ENCODE measurements at regions not wholly inside any gene's neighbourhood (a gene's known extent, or its start where the extent isn't known, plus 50 kb on each side); places are given as distances from the start of the nearest gene placed in this dataset.

DNA sequence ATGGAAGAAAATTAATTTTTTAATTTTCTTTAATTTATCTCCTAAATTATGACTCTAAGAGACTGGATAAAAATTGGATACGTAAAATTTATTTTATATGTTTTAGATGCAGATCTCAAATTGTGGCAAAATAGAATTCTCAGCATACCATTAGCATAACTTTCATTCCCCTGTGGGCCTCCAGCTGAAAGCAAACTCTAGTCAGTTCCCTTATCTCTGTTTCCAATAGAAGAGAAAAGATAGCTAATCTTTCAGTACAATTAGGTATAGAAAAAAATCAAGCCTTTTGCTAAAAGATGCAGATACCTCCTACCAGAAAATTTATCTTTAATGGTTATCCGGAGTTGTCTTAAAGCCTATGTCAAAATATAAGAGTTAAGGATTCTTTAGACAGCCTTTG is 1530.6 kb downstream of the EFNA5 start:
- Histone ChIP-seq H4K8ac (replicated peaks; ENCODE audit: insufficient read length, low read depth, low read length) (no peak overlapping the region), H2BK12ac (ENCODE audit: insufficient read length, low read depth, low read length) (no peak overlapping the region), H3K14ac (ENCODE audit: insufficient read depth, low read length) (no peak overlapping the region), H2BK20ac (ENCODE audit: low read depth, low read length, poor library complexity, severe bottlenecking) (no peak overlapping the region), H3K4me1 (ENCODE audit: insufficient read depth, low read length) (no peaks in the 10 kb centered on the region), H3K79me2 (ENCODE audit: insufficient read depth, low read length) (no peaks in the 10 kb centered on the region), H2BK15ac (ENCODE audit: low read depth, low read length) (no peak overlapping the region), H3K4me2 (ENCODE audit: insufficient read depth, insufficient read length, low read length) (no peak overlapping the region), H3K23me2 (ENCODE audit: insufficient read length, low read depth, low read length, poor library complexity, severe bottlenecking) (no peaks in the 10 kb centered on the region), H3K9ac (ENCODE audit: extremely low read depth, insufficient read length, low read length) (no peak overlapping the region), H3K9me3 (ENCODE audit: control insufficient read depth, low read depth, low read length) (no peaks in the 10 kb centered on the region), H4K20me1 (ENCODE audit: control insufficient read depth, insufficient read depth, insufficient read length) (no peaks in the 10 kb centered on the region), H3K79me1 (ENCODE audit: insufficient read depth, low read depth, low read length, poor library complexity, severe bottlenecking) (no peaks in the 10 kb centered on the region), H3T11ph (ENCODE audit: low read length) (no peak overlapping the region), H2BK5ac (ENCODE audit: insufficient read length, low read length) (no peak overlapping the region), H2AFZ (ENCODE audit: low read length) (no peak overlapping the region), H3K18ac (ENCODE audit: insufficient read length, low read depth, low read length) (no peak overlapping the region), H3K27ac (ENCODE audit: insufficient read length, low read depth, low read length) (no peak overlapping the region), H3K56ac (ENCODE audit: insufficient read length, low read depth, low read length) (no peak overlapping the region), H3K27me3 (ENCODE audit: insufficient read depth, low read length) (no peaks in the 10 kb centered on the region), H2AK5ac (ENCODE audit: insufficient read length, low read length) (no peak overlapping the region), H3K4ac (ENCODE audit: low read depth, low read length) (no peak overlapping the region), H3K23ac (ENCODE audit: insufficient read length, low read depth, low read length) (no peak overlapping the region), H2BK120ac (ENCODE audit: low read depth, low read length, poor library complexity, severe bottlenecking) (no peak overlapping the region), H4K91ac (ENCODE audit: insufficient read length, low read depth, low read length) (no peak overlapping the region), H4K5ac (ENCODE audit: insufficient read length, low read depth, low read length) (no peak overlapping the region)
- no peaks in the 10 kb centered on the region; a peak in 1 of 5 replicates for H3K9me3 Mint-ChIP-seq
- H3K4me1 Mint-ChIP-seq = peaks cover 3 to 4% of the 10 kb centered on the region in 2 experiments; a peak in 1 of 4 replicates
- no peaks in the 10 kb centered on the region for H3K27me3 Mint-ChIP-seq (ENCODE audit: low read depth)
- H3K27ac Mint-ChIP-seq = no peak overlapping the region
- TF ChIP-seq CTCF (conservative IDR thresholded peaks at IDR 0.05) = no peak
- DNase-seq = no peak
- no peak overlapping the region for H3K4me3 Mint-ChIP-seq
- WGBS (ENCODE audit: extremely low coverage, insufficient read length, low lambda C conversion rate) = no CpG with 5 or more reads among the region's 2 CpGs
- H3K36me3 Mint-ChIP-seq (ENCODE audit: insufficient read depth in 1 of 3, low read depth in 3 of 3) = no peaks in the 10 kb centered on the region
